ENCODE measurements at regions not wholly inside any gene's neighbourhood (a gene's known extent, or its start where the extent isn't known, plus 50 kb on each side); places are given as distances from the start of the nearest gene placed in this dataset.
"Not testable (repeated sequence)": the region's sequence is repeated elsewhere in the genome, so short reads cannot be mapped to it uniquely, and the experiment has no call there.

- DNase-seq: no peak
Observed at GRCh38 chr3:182484682-182485081, 308.6 kb upstream of the ATP11B start.

- DNase-seq: no peak
Observed at GRCh38 chr3:182485301-182485700, 308.0 kb upstream of the ATP11B start.

GRCh38 chr3:182486463-182486862 lies 306.8 kb upstream of the ATP11B start:
- no peak for DNase-seq

GRCh38 chr3:182487143-182487542 lies 306.2 kb upstream of the ATP11B start:
- peak; percentile 71 for DNase-seq

- no peak for DNase-seq
Observed at GRCh38 chr3:182487611-182488010, 305.7 kb upstream of the ATP11B start.

GRCh38 chr3:182490596-182491491 lies 302.5 kb upstream of the ATP11B start:
- peak; percentile 20 for DNase-seq

GRCh38 chr3:182491577-182491976 lies 301.7 kb upstream of the ATP11B start:
- no peak for DNase-seq

GRCh38 chr3:182492536-182492935 lies 300.8 kb upstream of the ATP11B start:
- no peak for DNase-seq

- DNase-seq: no peak
Observed at GRCh38 chr3:182500289-182500688, 293.0 kb upstream of the ATP11B start.

- no peak for DNase-seq
Observed at GRCh38 chr3:182501856-182502255, 291.4 kb upstream of the ATP11B start.

GRCh38 chr3:182503401-182503800 lies 289.9 kb upstream of the ATP11B start:
- no peak for DNase-seq

GRCh38 chr3:182508919-182509711 lies 284.2 kb upstream of the ATP11B start:
- DNase-seq: no peak

- DNase-seq: no peak
Observed at GRCh38 chr3:182509844-182510460, 283.4 kb upstream of the ATP11B start.

- no peak for DNase-seq
Observed at GRCh38 chr3:182514236-182514964, 278.9 kb upstream of the ATP11B start.

- DNase-seq: no peak
Observed at GRCh38 chr3:182516597-182517336, 276.5 kb upstream of the ATP11B start.

GRCh38 chr3:182519569-182519968 lies 273.7 kb upstream of the ATP11B start:
- no peak for DNase-seq

- no peak for DNase-seq
Observed at GRCh38 chr3:182521339-182521738, 272.0 kb upstream of the ATP11B start.

- DNase-seq: not testable (repeated sequence)
Observed at GRCh38 chr3:182523424-182523823, 269.9 kb upstream of the ATP11B start.

GRCh38 chr3:182523836-182524235 lies 269.5 kb upstream of the ATP11B start:
- no peak for DNase-seq

- DNase-seq: no peak
Observed at GRCh38 chr3:182524711-182525401, 268.4 kb upstream of the ATP11B start.

GRCh38 chr3:182525766-182526374 lies 267.4 kb upstream of the ATP11B start:
- no peak for DNase-seq

Measured in DMS 273 treated with DMSO at 0.1 percent for 48 hours (cell line).